GM19395 (cell line): ENCODE measurements at regions not wholly inside any gene's neighbourhood (a gene's known extent, or its start where the extent isn't known, plus 50 kb on each side); places are given as distances from the start of the nearest gene placed in this dataset.

ENCODE experiments used
- ATAC-seq: cut with Tn5 transposase; IDR thresholded peaks from one replicate; pipeline ENCODE4 v1.9.1; 2021; ENCODE audit warnings: mild to moderate bottlenecking, moderate library complexity; ENCODE audit not compliant: unreplicated experiment

DNA sequence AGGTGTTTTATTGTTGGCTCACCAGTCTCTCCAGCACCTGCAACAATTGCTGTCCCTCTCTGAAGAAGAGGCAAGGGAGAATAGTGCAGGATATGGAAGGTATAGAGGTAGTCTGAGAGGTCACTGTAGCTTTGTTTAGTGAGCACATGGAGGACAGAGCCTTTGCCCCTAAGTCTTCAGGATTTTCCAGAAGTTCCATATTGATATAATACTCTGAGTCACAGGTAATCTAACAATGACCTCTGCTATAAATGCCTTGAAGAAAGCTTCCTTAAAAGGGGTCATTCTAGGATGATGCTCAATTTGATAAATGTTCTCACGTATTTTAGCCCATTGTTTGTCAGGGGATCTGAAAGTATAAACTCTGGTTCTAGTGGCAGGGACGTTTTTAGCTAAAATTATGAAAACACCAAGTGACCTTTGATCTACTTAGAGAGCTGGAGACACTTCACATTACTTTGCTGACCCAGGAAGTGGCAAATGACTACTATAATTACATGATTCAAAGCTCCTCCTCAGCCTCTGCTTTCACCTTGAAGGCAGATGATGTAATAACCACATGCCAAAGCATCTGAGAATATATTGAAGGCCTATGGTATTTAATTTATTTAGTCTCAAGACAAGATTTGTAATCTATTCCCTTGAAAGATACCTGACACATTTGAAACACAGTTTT is 366.9 kb upstream of the NUDT12 start:
- ATAC-seq = no peak

GRCh38 chr5:103927739-103928138 is 365.1 kb upstream of the NUDT12 start:
- ATAC-seq = no peak

DNA sequence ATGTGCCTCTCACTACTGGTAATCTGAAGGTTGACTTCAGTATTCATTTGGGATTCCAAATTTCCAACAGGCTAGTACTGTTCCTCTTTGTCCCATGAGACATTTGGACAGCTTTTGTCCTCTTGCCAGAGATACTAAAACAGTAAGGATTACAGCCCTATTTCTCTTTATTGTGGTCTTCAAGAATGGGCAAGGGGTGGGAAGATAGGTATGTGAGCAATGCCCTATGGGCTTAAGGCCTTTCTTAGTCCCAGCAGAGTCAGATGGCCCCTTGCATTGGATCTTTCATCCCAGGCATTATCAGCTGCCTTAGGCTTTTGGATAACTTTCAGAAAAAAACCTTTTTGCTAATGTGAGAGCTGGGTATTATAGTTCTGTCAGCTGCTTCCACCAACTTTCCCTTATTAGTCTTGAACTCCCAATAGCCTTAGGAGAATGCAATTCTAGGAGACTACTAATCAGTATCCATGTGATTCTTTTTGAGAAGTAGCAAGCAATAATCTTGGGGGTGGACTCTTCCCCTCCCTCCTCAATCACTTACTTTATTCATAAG is 361.1 kb upstream of the NUDT12 start:
- ATAC-seq = no peak

DNA sequence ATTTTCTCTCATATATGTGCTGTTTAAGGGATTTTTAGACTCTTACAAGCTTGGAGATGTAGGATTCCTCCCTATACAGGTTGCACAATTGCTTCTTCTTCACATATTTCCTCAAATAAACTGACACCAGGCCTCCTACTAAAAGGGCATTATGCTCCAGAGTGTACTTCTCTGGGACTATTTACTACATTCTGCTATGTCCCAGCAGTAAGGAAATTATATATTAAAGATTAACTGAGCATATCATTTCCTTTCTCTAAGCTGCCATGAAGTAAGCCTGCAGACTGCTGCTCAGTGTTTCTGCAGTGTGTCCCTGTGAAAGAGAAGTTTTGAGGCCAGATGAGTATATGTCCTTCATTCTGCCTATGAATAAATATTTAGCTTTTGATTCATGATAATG is 356.9 kb upstream of the NUDT12 start:
- ATAC-seq = no peak

DNA sequence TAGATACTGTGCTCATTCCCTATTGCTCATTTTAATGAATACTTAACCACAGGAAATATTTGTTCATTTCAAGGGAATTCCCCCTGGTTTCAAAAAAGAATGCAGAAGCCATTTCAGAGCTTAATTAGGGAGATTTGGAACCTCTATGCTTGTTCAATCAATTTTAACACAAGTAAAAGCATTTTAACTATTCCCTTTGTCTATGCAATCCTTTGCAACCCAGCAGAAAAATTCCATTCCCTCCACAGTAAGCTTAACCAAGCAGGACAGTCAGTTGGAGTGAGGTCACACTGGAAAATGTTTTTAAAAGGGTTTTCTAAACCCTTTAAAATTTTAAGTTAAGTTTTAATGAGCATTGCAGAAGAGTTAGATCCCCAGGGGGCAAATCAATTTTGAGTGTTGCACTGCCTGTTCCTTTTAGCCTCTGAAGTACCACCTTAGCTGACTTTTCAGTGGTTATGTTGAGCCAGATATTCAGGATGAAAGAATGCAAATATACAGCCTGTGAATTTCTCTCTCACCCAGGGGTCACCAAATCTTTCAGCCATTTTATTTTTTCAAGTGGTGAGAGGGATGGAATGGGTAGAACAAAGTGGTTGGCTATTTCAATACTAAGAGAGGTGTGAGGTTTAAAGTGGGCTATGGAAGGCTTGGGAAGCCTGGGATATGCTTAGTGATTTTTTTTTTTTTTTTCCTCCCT is 356.2 kb upstream of the NUDT12 start:
- no peak for ATAC-seq

DNA sequence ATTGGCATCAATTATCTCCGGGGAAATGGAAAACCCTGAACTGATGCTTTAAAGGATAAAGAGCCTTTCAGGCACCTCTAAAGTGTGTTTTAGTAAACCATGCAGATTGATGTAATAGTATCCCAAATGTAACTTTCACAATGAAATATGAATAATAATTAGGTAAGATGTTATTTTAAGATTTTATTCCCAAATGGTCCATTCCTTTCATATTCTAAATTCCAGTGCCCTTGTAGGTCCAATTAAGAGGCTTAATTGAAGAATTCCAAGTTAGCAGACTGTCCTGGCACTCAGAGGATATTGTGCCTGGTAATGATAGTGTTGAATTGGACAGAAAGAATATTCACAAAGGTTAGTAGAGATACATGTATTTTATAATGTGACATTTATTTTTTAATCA is 352.5 kb upstream of the NUDT12 start:
- ATAC-seq = no peak

- ATAC-seq = no peak
These were observed 348.2 kb upstream of the NUDT12 start for GRCh38 chr5:103910786-103911185.

DNA sequence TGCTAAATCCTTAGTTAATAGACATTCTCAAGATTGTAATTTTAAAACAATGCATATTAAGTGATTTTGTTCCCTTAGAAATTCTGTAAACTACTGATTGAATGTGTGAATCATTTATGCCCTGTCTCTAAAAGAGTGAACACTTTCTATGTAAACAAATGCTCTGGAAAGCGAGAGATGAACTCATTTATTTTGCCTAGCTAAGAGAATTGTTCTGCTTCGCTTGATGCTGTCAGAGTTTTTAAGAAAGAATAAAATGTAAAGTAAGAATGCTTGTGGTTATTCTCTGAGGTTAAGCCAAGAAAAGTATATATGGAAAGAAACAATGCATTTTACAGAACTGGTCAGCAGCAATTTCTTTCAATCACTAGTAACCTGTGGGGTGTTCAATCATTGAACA is 347.4 kb upstream of the NUDT12 start:
- no peak for ATAC-seq

GRCh38 chr5:103909391-103909790 is 346.8 kb upstream of the NUDT12 start:
- no peak for ATAC-seq

DNA sequence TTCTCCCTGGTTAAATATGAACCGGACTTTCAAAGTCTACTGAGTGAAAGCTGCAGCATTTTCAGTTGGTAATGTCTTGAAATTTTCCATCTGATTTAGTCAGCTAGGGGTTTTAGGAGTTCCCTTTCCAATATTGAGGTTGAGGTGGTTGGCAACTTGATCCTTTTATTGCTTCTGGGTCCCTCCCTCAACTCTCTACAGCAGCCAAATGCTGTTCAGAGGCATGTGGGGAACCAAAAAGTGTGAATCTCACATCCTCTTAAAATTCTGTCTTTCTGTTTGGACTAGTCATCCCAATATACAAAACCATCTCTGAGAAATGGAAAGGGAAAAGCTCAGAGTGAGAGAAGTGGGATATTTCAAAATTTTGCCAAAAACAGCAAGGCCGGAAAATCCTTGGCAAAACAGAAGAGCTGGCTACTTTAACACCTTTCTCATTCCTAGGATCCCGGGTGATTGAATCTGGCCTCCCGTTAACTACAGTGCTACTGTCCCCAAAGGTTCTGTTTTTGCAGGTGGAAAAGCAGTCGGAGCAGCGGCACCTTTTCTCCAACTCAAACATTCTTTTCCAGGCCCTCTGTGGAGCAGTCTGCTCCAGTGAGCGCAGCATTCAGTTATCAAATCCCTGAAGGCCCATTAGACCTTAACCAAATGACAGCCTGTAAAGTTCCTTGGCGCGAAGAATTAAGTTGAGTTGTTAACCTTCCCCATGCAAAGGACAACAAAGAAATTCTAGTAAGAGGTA is 345.9 kb upstream of the NUDT12 start:
- no peak for ATAC-seq

DNA sequence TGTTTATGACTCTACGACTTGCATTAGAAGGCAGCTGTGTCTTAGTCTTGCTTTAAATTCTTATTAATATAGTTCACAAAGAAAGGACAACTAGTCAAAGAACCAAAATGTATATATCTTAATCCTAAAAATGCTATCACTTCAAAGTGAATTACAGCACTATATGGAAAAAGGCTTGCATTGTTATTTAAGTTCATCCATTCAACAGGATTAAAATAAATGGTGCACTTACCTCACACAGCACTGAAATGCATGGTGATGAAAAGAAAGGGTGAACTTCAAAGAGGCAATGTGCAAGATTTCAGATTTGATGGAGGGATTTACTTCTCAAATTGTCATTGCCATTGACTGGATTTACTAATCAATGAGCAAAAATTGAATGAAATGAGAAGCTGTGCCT is 344.4 kb upstream of the NUDT12 start:
- no peak for ATAC-seq

DNA sequence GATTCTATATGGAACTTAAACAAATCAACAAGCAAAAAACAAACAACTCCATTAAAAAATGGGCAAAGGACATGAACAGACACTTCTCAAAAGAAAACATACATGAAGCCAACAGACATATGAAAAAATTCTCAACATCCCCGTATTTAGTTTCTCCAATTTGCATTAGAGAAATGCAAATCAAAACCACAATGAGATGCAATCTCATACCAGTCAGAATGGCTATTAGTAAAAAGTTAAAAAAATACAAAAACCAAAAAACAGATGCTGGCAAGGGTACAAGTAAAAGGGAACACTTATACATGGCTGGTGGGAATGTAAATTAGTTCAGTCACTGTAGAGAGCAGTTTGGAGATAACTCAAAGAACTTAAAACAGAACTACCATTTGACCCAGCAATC is 342.1 kb upstream of the NUDT12 start:
- ATAC-seq = no peak

- ATAC-seq = no peak
These were observed 340.3 kb upstream of the NUDT12 start for GRCh38 chr5:103902893-103903292.

- ATAC-seq = no peak
These were observed 339.3 kb upstream of the NUDT12 start for GRCh38 chr5:103901885-103902284.

DNA sequence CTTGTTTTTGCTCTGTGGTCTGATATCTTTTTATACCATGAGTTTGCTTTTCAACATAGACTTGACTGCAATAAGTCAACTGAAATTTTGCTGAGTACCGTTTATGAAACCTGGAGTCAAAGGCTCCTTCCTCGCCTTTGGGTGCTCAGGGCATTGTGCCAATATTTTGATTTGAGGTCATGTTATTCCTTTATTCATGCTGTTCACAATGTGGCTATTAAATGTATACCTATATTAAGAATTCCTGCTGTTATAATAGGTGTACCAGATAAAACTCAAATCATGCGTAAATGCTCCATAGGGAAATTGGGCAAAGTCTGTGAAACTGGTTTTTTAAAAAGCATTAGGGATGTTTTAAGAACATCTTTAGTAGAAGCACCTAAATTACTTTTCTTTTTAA is 334.0 kb upstream of the NUDT12 start:
- ATAC-seq = no peak

GRCh38 chr5:103895738-103896137 is 333.1 kb upstream of the NUDT12 start:
- no peak for ATAC-seq

- no peak for ATAC-seq
These were observed 332.3 kb upstream of the NUDT12 start for GRCh38 chr5:103894882-103895281.

DNA sequence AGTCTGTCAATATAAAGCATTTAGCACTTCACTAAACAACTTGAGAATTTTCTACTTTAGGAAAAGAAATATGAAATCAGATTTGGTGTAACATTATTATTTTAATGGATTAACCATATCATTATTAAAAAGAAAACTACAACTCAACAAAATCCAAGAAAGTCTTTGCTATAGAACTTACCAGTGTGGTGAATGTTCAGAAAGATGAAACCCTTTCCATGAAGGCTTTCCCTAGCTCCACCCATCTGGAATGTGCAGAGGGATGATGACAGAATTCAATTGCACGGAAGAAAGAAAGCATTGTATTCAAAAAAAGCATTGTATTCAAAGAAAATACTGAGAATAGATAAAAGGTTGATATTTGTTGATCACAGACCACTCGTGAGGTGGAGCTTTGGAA is 328.6 kb upstream of the NUDT12 start:
- ATAC-seq = no peak

DNA sequence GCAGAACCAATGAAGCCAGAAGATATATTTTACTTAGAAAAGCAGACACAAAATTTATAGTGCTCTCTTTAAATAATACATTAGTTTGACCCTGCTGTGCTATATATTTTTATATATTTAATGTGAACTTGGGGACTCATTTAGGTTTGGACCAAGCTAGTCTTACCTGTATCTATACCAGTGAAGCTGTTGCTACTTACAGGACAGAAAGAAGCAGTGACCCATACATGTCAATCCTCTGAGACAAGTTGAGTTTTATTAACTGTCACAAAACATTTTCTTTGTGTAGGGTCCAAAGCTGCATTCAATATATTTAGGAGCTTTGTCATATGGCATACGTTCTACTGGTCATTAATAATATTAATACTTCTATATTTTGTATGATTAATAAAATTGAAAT is 327.7 kb upstream of the NUDT12 start:
- no peak for ATAC-seq

- ATAC-seq = no peak
These were observed 327.1 kb upstream of the NUDT12 start for GRCh38 chr5:103889500-103890209.

DNA sequence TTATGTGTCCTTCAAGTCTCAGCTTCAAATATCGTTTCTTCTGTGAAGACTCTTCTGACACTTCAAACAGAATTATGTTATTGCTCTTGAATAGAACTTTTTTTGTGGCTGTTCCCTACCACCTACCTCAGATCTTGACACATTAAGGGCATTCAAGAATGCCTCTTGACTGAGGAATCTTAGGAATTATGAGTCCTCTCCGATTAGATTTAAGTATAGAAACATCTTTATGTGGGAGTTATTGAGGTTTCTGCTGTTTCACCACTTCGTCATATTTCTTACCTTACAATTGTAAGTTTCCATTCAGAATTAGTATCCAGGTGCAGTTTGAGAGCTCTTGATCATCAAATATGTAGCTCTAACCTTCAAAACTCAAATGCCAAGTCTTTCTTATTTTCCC is 324.2 kb upstream of the NUDT12 start:
- no peak for ATAC-seq
